HG03442 (cell line): ENCODE measurements at regions not wholly inside any gene's neighbourhood (a gene's known extent, or its start where the extent isn't known, plus 50 kb on each side); places are given as distances from the start of the nearest gene placed in this dataset.

Source experiments
- ATAC-seq: cut with Tn5 transposase; IDR thresholded peaks from one replicate; pipeline ENCODE4 v1.9.1; 2021; ENCODE audit warnings: mild to moderate bottlenecking, moderate library complexity; ENCODE audit not compliant: unreplicated experiment

GRCh38 chrX:57204306-57204705 is 67.1 kb upstream of the SPIN2A start:
- ATAC-seq: no peak

- no peak for ATAC-seq
These were observed 74.6 kb upstream of the FAAH2 start for GRCh38 chrX:57211906-57212305.

GRCh38 chrX:57227691-57228090 is 58.8 kb upstream of the FAAH2 start:
- ATAC-seq: peak; percentile 58

GRCh38 chrX:57232658-57233360 is 53.7 kb upstream of the FAAH2 start:
- peak; percentile 89 for ATAC-seq
